GM12875 (cell line): ENCODE measurements at regions not wholly inside any gene's neighbourhood (a gene's known extent, or its start where the extent isn't known, plus 50 kb on each side); places are given as distances from the start of the nearest gene placed in this dataset.

Experiments
- H3K4me3 ChIP-seq: one replicate; pipeline ENCODE4 v1.5.1; 2011; ENCODE audit warnings: low read depth, low read length, control low read depth
- CTCF ChIP-seq: IDR thresholded peaks from 2 replicates; pipeline ENCODE4 v1.5.1; 2011; ENCODE audit warnings: low read depth, mild to moderate bottlenecking, control low read depth, inconsistent platforms, low read length, moderate library complexity, borderline replicate concordance; ENCODE audit not compliant: insufficient read depth

- no peak overlapping the region for H3K4me3 ChIP-seq
- no peak for TF ChIP-seq CTCF
These were observed 138.6 kb upstream of the UMPS start for GRCh38 chr3:124591699-124592098.

GRCh38 chr3:124592658-124593441 lies 137.4 kb upstream of the UMPS start:
- no peak overlapping the region for H3K4me3 ChIP-seq
- TF ChIP-seq CTCF: no peak

GRCh38 chr3:124593442-124593829 lies 136.8 kb upstream of the UMPS start:
- no peak overlapping the region for H3K4me3 ChIP-seq
- no peak for TF ChIP-seq CTCF

GRCh38 chr3:124594581-124594980 lies 135.7 kb upstream of the UMPS start:
- H3K4me3 ChIP-seq: no peak overlapping the region
- TF ChIP-seq CTCF: no peak

- TF ChIP-seq CTCF: no peak
- H3K4me3 ChIP-seq: no peak overlapping the region
These were observed 133.0 kb upstream of the UMPS start for GRCh38 chr3:124597273-124597672.

- no peak for TF ChIP-seq CTCF
These were observed 132.3 kb upstream of the UMPS start for GRCh38 chr3:124597979-124598378.

GRCh38 chr3:124599147-124599765 lies 131.0 kb upstream of the UMPS start:
- H3K4me3 ChIP-seq: no peak overlapping the region
- no peak for TF ChIP-seq CTCF

More at GRCh38 chr3:124597979-124598378, 132.3 kb upstream of the UMPS start:
- H3K4me3 ChIP-seq: no peak overlapping the region
